ENCODE measurements at regions not wholly inside any gene's neighbourhood (a gene's known extent, or its start where the extent isn't known, plus 50 kb on each side); places are given as distances from the start of the nearest gene placed in this dataset.

- TF ChIP-seq CTCF (IDR thresholded peaks at IDR 0.05) = no peak
- ATAC-seq = no peak
- Histone ChIP-seq H3K27ac (no peak overlapping the region), H3K36me3 (no peaks in the 10 kb centered on the region), H3K4me1 (peaks cover 7% of the 10 kb centered on the region), H3K27me3 (ENCODE audit: low read depth) (no peaks in the 10 kb centered on the region), H3K9me3 (no peaks in the 10 kb centered on the region), H3K4me3 (no peak overlapping the region)
- intact Hi-C loops (cut with DNase I) = no loop called here
- DNase-seq = no peak
Measured at GRCh38 chr18:37671119-37671518, 105.5 kb upstream of the CELF4 start.

- peaks cover 7% of the 10 kb centered on the region for H3K4me1 ChIP-seq
- H3K27me3 ChIP-seq (ENCODE audit: low read depth) = no peaks in the 10 kb centered on the region
- H3K4me3 ChIP-seq = no peak overlapping the region
- no peaks in the 10 kb centered on the region for H3K36me3 ChIP-seq
- H3K9me3 ChIP-seq = no peaks in the 10 kb centered on the region
- no peak for DNase-seq
- TF ChIP-seq CTCF (IDR thresholded peaks at IDR 0.05) = no peak
- no peak overlapping the region for H3K27ac ChIP-seq
- intact Hi-C loops (cut with DNase I) = no loop called here
- ATAC-seq = no peak
Measured at GRCh38 chr18:37669991-37670534, 104.5 kb upstream of the CELF4 start.

- DNase-seq (no peak), ATAC-seq (peak; percentile 79 to 89)
- no peak overlapping the region for H3K4me3 ChIP-seq
- no peaks in the 10 kb centered on the region for H3K27me3 ChIP-seq (ENCODE audit: low read depth)
- intact Hi-C loops (cut with DNase I) = no loop called here
- no peaks in the 10 kb centered on the region for H3K9me3 ChIP-seq
- peaks cover 7% of the 10 kb centered on the region for H3K4me1 ChIP-seq
- no peak for TF ChIP-seq CTCF (IDR thresholded peaks at IDR 0.05)
- no peak overlapping the region for H3K27ac ChIP-seq
- H3K36me3 ChIP-seq = no peaks in the 10 kb centered on the region
Measured at GRCh38 chr18:37668971-37669747, 103.6 kb upstream of the CELF4 start.

- intact Hi-C loops (cut with DNase I) = no loop called here
- H3K27me3 ChIP-seq (ENCODE audit: low read depth) = no peaks in the 10 kb centered on the region
Measured at GRCh38 chr18:37667836-37668235, 102.2 kb upstream of the CELF4 start.

GRCh38 chr18:37666991-37667390, 101.4 kb upstream of the CELF4 start:
- ATAC-seq = no peak
- no peaks in the 10 kb centered on the region for H3K27me3 ChIP-seq (ENCODE audit: low read depth)
- DNase-seq = no peak
- no peak for TF ChIP-seq CTCF (IDR thresholded peaks at IDR 0.05)
- peaks cover 7% of the 10 kb centered on the region for H3K4me1 ChIP-seq
- H3K27ac ChIP-seq = no peak overlapping the region
- intact Hi-C loops (cut with DNase I) = no loop called here
- H3K9me3 ChIP-seq = no peaks in the 10 kb centered on the region
- no peak overlapping the region for H3K4me3 ChIP-seq
- H3K36me3 ChIP-seq = no peaks in the 10 kb centered on the region

More at GRCh38 chr18:37667836-37668235, 102.2 kb upstream of the CELF4 start:
- H3K4me3 ChIP-seq = no peak overlapping the region
- no peak for DNase-seq
- peaks cover 7% of the 10 kb centered on the region for H3K4me1 ChIP-seq
- H3K9me3 ChIP-seq = no peaks in the 10 kb centered on the region
- H3K27ac ChIP-seq = no peak overlapping the region
- no peak for ATAC-seq
- TF ChIP-seq CTCF (IDR thresholded peaks at IDR 0.05) = no peak
- H3K36me3 ChIP-seq = no peaks in the 10 kb centered on the region
